Aorta (tissue), 5 donors: ENCODE measurements at regions not wholly inside any gene's neighbourhood (a gene's known extent, or its start where the extent isn't known, plus 50 kb on each side); places are given as distances from the start of the nearest gene placed in this dataset.

Experiments
- ATAC-seq: fragments of 200-7000 bp; cut with Tn5 transposase; one replicate; pipeline ENCODE4 v1.9.1; 2022; ENCODE audit warnings: moderate library complexity; ENCODE audit not compliant: low FRiP score
- DNase-seq, 2 donors: peaks; one replicate each; pipeline ENCODE4 v3.0.0-alpha.2; 2020
- H3K27ac ChIP-seq, 2 donors: one replicate each; pipeline ENCODE4 v1.5.1; 2013; ENCODE audit warnings: low read length in 2 of 2, mild to moderate bottlenecking in 2 of 2, moderate library complexity in 2 of 2, control low read depth in 1 of 2, inconsistent platforms in 1 of 2, low read depth in 1 of 2
- H3K27me3 ChIP-seq, 2 donors: one replicate each; pipeline ENCODE4 v1.6.1; 2013; ENCODE audit warnings: control low read depth in 1 of 2, low read length in 1 of 2, mild to moderate bottlenecking in 1 of 2, moderate library complexity in 1 of 2; ENCODE audit not compliant: insufficient read depth in 2 of 2, control insufficient read depth in 1 of 2
- H3K36me3 ChIP-seq, 2 donors: one replicate each; pipeline ENCODE4 v1.6.1; 2013; ENCODE audit warnings: control low read depth in 1 of 2, low read length in 1 of 2, mild to moderate bottlenecking in 1 of 2; ENCODE audit not compliant: insufficient read depth in 2 of 2, control insufficient read depth in 1 of 2
- H3K4me1 ChIP-seq, 2 donors: one replicate each; pipeline ENCODE4 v1.6.1; 2013; ENCODE audit warnings: low read length in 2 of 2, control low read depth in 1 of 2, mild to moderate bottlenecking in 1 of 2, moderate library complexity in 1 of 2; ENCODE audit not compliant: insufficient read depth in 2 of 2, control insufficient read depth in 1 of 2
- H3K4me3 ChIP-seq, 2 donors: one replicate each; pipeline ENCODE4 v1.5.1; 2013; ENCODE audit warnings: low read length in 2 of 2, control low read depth in 1 of 2, mild to moderate bottlenecking in 1 of 2
- H3K9me3 ChIP-seq: one replicate; pipeline ENCODE4 v1.6.1; 2013; ENCODE audit warnings: mild to moderate bottlenecking, low read length; ENCODE audit not compliant: control insufficient read depth
- WGBS, 2 donors: extraction: QIAGEN DNeasy Blood & Tissue Kit; methylation state at CpG; one replicate each; pipeline ENCODE4 v1.1.7; 2013; 5-methylcytosine and 5-hydroxymethylcytosine counted together
- intact Hi-C, 2 donors: fragments of 100-400 bp; cut with DNase I; formaldehyde crosslinking; loops; one replicate each; pipeline versions ENCODE4 v1.14.2 to v1.15.0; 2022
- donor health status: healthy with polysubstance abuse.
- donor health status: Bipolar disorder and iron deficiency.
- donor health status: DM: no; HTN: no; CAD: no.
- donor health status: DM: no; HTN: no; CAD: no.
- donor health status: DM: yes; HTN: yes; CAD: no.

GRCh38 chr6:153218184-153218792, 87.2 kb upstream of the RGS17 start:
- 86 to 89% methylated on average over 3 of the region's 3 CpGs for WGBS, 2 donors
- ATAC-seq (no peak), DNase-seq (no peak)
- peaks cover 0 to 2% of the 10 kb centered on the region in 2 donors for H3K4me1 ChIP-seq
- H3K27ac ChIP-seq, result no peak overlapping the region
- H3K36me3 ChIP-seq, result no peaks in the 10 kb centered on the region
- H3K9me3 ChIP-seq, result no peaks in the 10 kb centered on the region
- no peaks in the 10 kb centered on the region for H3K27me3 ChIP-seq
- no peak overlapping the region for H3K4me3 ChIP-seq
- intact Hi-C loops, result no loop called here

- ATAC-seq (peak; percentile 15), DNase-seq (no peak)
- H3K4me1 ChIP-seq, result peaks cover 0 to 2% of the 10 kb centered on the region in 2 donors
- H3K27ac ChIP-seq, result peak overlapping the region in 1 of 2 donors; percentile 17
- no peak overlapping the region for H3K4me3 ChIP-seq
- H3K36me3 ChIP-seq, result no peaks in the 10 kb centered on the region
- 8 to 9% methylated on average over 2 of the region's 2 CpGs for WGBS, 2 donors
- H3K9me3 ChIP-seq, result no peaks in the 10 kb centered on the region
- intact Hi-C loops, result no loop called here
- no peaks in the 10 kb centered on the region for H3K27me3 ChIP-seq
These were observed 85.7 kb upstream of the RGS17 start for GRCh38 chr6:153216789-153217188.

DNA sequence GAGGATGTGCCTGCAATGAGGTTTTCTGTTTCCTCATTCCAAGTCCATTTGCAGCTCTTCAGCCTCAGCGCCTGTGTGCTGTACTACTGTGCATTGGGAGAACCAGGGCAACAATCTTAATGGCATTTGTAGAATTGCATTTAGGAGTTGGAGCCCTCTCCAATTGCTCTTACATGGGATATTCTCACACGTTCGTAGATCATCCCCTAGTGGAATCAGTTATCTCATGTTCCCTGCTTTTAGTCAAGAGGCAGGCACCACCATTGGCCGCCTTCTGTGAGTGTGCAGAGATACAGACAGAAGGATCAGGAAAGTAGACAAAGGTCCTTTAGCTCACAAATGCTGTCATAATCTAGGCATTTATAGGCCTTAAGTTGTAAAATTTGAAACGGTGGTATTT, 84.2 kb upstream of the RGS17 start:
- H3K36me3 ChIP-seq, result no peaks in the 10 kb centered on the region
- H3K27ac ChIP-seq, result no peak overlapping the region
- no peaks in the 10 kb centered on the region for H3K9me3 ChIP-seq
- H3K4me3 ChIP-seq, result no peak overlapping the region
- DNase-seq, result no peak
- no peaks in the 10 kb centered on the region for H3K27me3 ChIP-seq
- peaks cover 0 to 2% of the 10 kb centered on the region in 2 donors for H3K4me1 ChIP-seq
- intact Hi-C loops, result no loop called here
- 74 to 87% methylated on average over 5 of the region's 5 CpGs for WGBS, 2 donors
- ATAC-seq, result no peak

DNA sequence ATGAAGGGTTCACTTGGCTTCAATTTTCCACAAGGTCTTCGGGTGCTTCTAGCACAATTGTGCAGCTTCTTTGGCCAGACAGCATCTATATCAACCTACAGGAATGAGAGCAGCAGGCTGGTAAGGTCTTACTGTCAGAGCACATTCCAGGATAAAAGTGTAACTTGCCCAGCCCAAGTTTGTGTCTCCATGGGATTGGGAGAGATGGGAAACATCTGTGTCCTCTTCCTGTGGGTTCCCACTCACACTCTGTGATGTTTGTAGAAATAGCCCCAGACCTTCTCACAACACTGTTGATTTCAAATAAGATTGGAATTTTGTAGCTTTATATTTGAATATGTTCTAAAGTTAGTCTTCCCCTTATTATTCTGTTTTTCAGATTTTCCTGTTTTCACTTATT, 83.4 kb upstream of the RGS17 start:
- H3K36me3 ChIP-seq, result no peaks in the 10 kb centered on the region

GRCh38 chr6:153210083-153210482, 79.0 kb upstream of the RGS17 start:
- WGBS, 2 donors, result 57 to 59% methylated on average over 5 of the region's 5 CpGs
- DNase-seq, result no peak
- ATAC-seq, result no peak
- H3K36me3 ChIP-seq, result no peaks in the 10 kb centered on the region
- no peaks in the 10 kb centered on the region for H3K27me3 ChIP-seq
- H3K4me3 ChIP-seq, result no peak overlapping the region
- no peak overlapping the region for H3K27ac ChIP-seq
- H3K4me1 ChIP-seq, result no peaks in the 10 kb centered on the region
- intact Hi-C loops, result no loop called here
- H3K9me3 ChIP-seq, result no peaks in the 10 kb centered on the region

More for the DNA sequence above, 83.4 kb upstream of the RGS17 start:
- no peak for DNase-seq
- Histone ChIP-seq H3K27me3 (no peaks in the 10 kb centered on the region), H3K27ac (no peak overlapping the region), H3K4me1 (peaks cover 0 to 2% of the 10 kb centered on the region in 2 donors), H3K4me3 (no peak overlapping the region), H3K9me3 (no peaks in the 10 kb centered on the region)
- intact Hi-C loops, result no loop called here
- ATAC-seq, result no peak
- 82 to 90% methylated on average over 1 of the region's 1 CpG for WGBS, 2 donors

- DNase-seq (no peak), ATAC-seq (no peak)
- H3K36me3 ChIP-seq, result no peaks in the 10 kb centered on the region
- 85 to 91% methylated on average over 8 of the region's 8 CpGs for WGBS, 2 donors
- intact Hi-C loops, result no loop called here
- no peaks in the 10 kb centered on the region for H3K9me3 ChIP-seq
- H3K27me3 ChIP-seq, result no peaks in the 10 kb centered on the region
- H3K4me3 ChIP-seq, result no peak overlapping the region
- H3K27ac ChIP-seq, result no peak overlapping the region
- no peaks in the 10 kb centered on the region for H3K4me1 ChIP-seq
These were observed 77.6 kb upstream of the RGS17 start for GRCh38 chr6:153208706-153209105.

- WGBS, 2 donors, result 96 to 100% methylated on average over 1 of the region's 1 CpG
- DNase-seq (no peak), ATAC-seq (no peak)
- Histone ChIP-seq H3K4me3 (no peak overlapping the region), H3K9me3 (no peaks in the 10 kb centered on the region), H3K27me3 (no peaks in the 10 kb centered on the region), H3K4me1 (no peaks in the 10 kb centered on the region), H3K27ac (no peak overlapping the region), H3K36me3 (no peaks in the 10 kb centered on the region)
- intact Hi-C loops, result no loop called here
These were observed 76.5 kb upstream of the RGS17 start for GRCh38 chr6:153207617-153208016.

- H3K4me1 ChIP-seq, result no peaks in the 10 kb centered on the region
- intact Hi-C loops, result no loop called here
- ATAC-seq (no peak), DNase-seq (no peak)
- no peaks in the 10 kb centered on the region for H3K9me3 ChIP-seq
- no peaks in the 10 kb centered on the region for H3K36me3 ChIP-seq
- WGBS, 2 donors, result 60 to 70% methylated on average over 2 of the region's 2 CpGs
- no peaks in the 10 kb centered on the region for H3K27me3 ChIP-seq
- no peak overlapping the region for H3K4me3 ChIP-seq
- H3K27ac ChIP-seq, result no peak overlapping the region
These were observed 75.9 kb upstream of the RGS17 start for GRCh38 chr6:153207006-153207405.

DNA sequence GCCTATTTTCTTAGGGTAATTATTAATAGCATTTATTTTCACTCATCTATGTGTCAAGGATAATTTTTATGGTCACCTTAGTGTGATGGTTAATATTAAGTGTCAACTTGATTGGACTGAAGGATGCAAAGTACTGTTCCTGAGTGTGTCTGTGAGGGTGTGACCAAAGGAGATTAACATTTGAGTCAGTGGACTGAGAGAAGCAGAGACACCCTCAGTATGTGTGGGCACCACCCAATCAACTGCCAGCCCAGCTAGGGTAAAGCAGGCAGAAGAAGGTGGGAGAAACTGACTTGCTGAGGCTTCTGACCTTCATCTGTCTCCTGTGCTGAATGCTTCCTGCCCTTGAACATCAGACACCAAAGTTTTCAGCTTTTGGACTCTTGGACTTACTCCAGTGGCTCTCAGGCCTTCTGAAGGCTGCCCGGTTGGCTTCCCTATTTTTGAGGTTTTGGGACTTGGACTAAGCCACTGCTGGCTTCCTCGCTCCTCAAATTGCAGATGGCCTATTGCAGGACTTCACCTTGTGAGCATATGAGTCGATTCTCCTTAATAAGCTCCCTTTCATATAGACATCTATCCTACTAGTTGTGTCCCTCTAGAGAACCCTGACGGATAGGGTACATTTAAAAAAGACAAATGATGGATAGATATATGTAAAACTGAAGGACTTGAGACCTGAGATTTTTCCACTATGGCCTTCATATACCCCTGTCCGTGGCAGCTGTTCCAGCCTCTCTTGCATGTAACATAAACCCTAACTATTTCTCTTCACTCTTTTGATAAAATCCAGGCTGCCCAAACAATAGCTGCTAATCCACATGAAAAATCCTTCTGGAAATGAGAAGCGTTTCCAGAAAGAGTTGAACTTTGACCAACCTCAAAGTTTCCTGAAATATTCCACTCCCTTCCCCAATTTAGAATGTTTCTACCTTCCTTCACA, 62.1 kb upstream of the RGS17 start:
- intact Hi-C loops, result no loop called here
- DNase-seq (no peak), ATAC-seq (no peak)
- no peaks in the 10 kb centered on the region for H3K36me3 ChIP-seq
- WGBS, 2 donors, result 74% methylated on average over 6 of the region's 6 CpGs
- no peak overlapping the region for H3K4me3 ChIP-seq
- H3K9me3 ChIP-seq, result no peaks in the 10 kb centered on the region
- no peaks in the 10 kb centered on the region for H3K4me1 ChIP-seq
- no peak overlapping the region for H3K27ac ChIP-seq
- no peaks in the 10 kb centered on the region for H3K27me3 ChIP-seq
